Adrenal gland (tissue), 9 donors: ENCODE measurements at regions not wholly inside any gene's neighbourhood (a gene's known extent, or its start where the extent isn't known, plus 50 kb on each side); places are given as distances from the start of the nearest gene placed in this dataset.

Source experiments
- DNase-seq, 7 donors: peaks; one replicate each; pipeline ENCODE4 v3.0.0-alpha.2; 2019 to 2020
- H3K27ac ChIP-seq, 5 donors: fragments of 200-600 bp; sonication (generic) in 4 of 5; 1 replicate in 3 of 5; 2 replicates in 2 of 5; pipeline versions ENCODE4 v1.5.1 to v1.8.0; 2016 to 2020; ENCODE audit warnings: mild to moderate bottlenecking in 1 of 5
- H3K27me3 ChIP-seq: fragments of 200-600 bp; 2 replicates; pipeline ENCODE4 v1.8.0; 2021
- H3K36me3 ChIP-seq, 2 donors: fragments of 200-600 bp; replicated peaks in 1 of 2; 1 replicate in 1 of 2; 2 replicates in 1 of 2; pipeline versions ENCODE4 v1.5.1 to v1.8.0; 2018 to 2022
- H3K4me1 ChIP-seq, 2 donors: fragments of 200-600 bp; replicated peaks in 1 of 2; 1 replicate in 1 of 2; 2 replicates in 1 of 2; pipeline versions ENCODE4 v1.5.1 to v1.8.0; 2018 to 2021
- H3K4me3 ChIP-seq, 4 donors: fragments of 200-600 bp; sonication (generic) in 3 of 4; one replicate each; pipeline ENCODE4 v1.5.1; 2016 to 2018
- H3K9me3 ChIP-seq, 3 donors: fragments of 200-600 bp; sonication (generic) in 1 of 3; replicated peaks in 1 of 3; 1 replicate in 2 of 3; 2 replicates in 1 of 3; pipeline versions ENCODE4 v1.5.1 to v1.8.0; 2016 to 2021
- CTCF ChIP-seq, 6 experiments: fragments of 450-650 bp in 4 of 6; fragments of 200-600 bp in 2 of 6; sonication (generic) in 1 of 6; IDR thresholded peaks; 1 replicate in 5 of 6; 2 replicates in 1 of 6; pipeline versions ENCODE4 v1.5.1 to v1.8.0; 2016 to 2021; ENCODE audit warnings: antibody characterized with exemption in 6 of 6, mild to moderate bottlenecking in 2 of 6, moderate library complexity in 1 of 6
- POLR2A ChIP-seq, 2 donors: fragments of 450-650 bp; IDR thresholded peaks; one replicate each; pipeline ENCODE4 v1.6.1; 2017; ENCODE audit warnings: antibody characterized with exemption in 2 of 2, mild to moderate bottlenecking in 2 of 2, moderate library complexity in 1 of 2
- WGBS, 4 donors: extraction: QIAGEN DNeasy Blood & Tissue Kit in 2 of 4; methylation state at CpG; one replicate each; pipeline versions ENCODE4 v1.1.5 to v1.1.7; 2013 to 2017; 5-methylcytosine and 5-hydroxymethylcytosine counted together
- intact Hi-C, 2 donors: fragments of 100-400 bp; cut with DNase I; formaldehyde crosslinking; loops; one replicate each; pipeline versions ENCODE4 v1.14.1 to v1.15.0; 2022 to 2023
- donor health status: healthy with polysubstance abuse.
- donor health status: Bipolar disorder and iron deficiency.
- donor health status: DM: yes; HTN: yes; CAD: no.
- donor health status: DM: no; HTN: no; CAD: no.
- donor health status: DM: no; HTN: no; CAD: no.

- intact Hi-C loops: no loop called here
- no peak for DNase-seq
- Histone ChIP-seq H3K9me3 (peaks cover 0 to 5% (median 0%) of the 10 kb centered on the region in 3 donors), H3K4me3 (no peak overlapping the region), H3K36me3 (no peaks in the 10 kb centered on the region), H3K4me1 (no peaks in the 10 kb centered on the region), H3K27me3 (no peaks in the 10 kb centered on the region), H3K27ac (no peak overlapping the region)
- WGBS, 4 donors: 40 to 51% (median 42%) methylated on average over 20 to 23 of the region's 23 CpGs
- TF ChIP-seq POLR2A (IDR thresholded peaks at IDR 0.05) (no peak), CTCF (IDR thresholded peaks at IDR 0.05) (no peak)
Observed at GRCh38 chr5:4230786-4231641, 635.4 kb downstream of the IRX1 start.

GRCh38 chr5:4232084-4232483, 636.5 kb downstream of the IRX1 start:
- Histone ChIP-seq H3K4me1 (no peaks in the 10 kb centered on the region), H3K36me3 (no peaks in the 10 kb centered on the region), H3K9me3 (peaks cover 0 to 5% (median 0%) of the 10 kb centered on the region in 3 donors), H3K27ac (no peak overlapping the region), H3K27me3 (no peaks in the 10 kb centered on the region), H3K4me3 (no peak overlapping the region)
- DNase-seq: no peak
- no peak for TF ChIP-seq POLR2A (IDR thresholded peaks at IDR 0.05)
- TF ChIP-seq CTCF (IDR thresholded peaks at IDR 0.05): no peak
- intact Hi-C loops: no loop called here
- WGBS, 4 donors: 47 to 61% (median 55%) methylated on average over 1 of the region's 1 CpG

- intact Hi-C loops: no loop called here
- Histone ChIP-seq H3K27me3 (no peaks in the 10 kb centered on the region), H3K4me1 (no peaks in the 10 kb centered on the region), H3K9me3 (peaks cover 0 to 5% (median 0%) of the 10 kb centered on the region in 3 donors), H3K27ac (no peak overlapping the region), H3K36me3 (no peaks in the 10 kb centered on the region), H3K4me3 (no peak overlapping the region)
- TF ChIP-seq CTCF (IDR thresholded peaks at IDR 0.05) (no peak), POLR2A (IDR thresholded peaks at IDR 0.05) (no peak)
- 52 to 69% (median 62%) methylated on average over 5 of the region's 5 CpGs for WGBS, 4 donors
- no peak for DNase-seq
Observed at GRCh38 chr5:4233671-4234070, 638.0 kb downstream of the IRX1 start.

GRCh38 chr5:4243479-4244264, 648.0 kb downstream of the IRX1 start:
- H3K36me3 ChIP-seq: no peaks in the 10 kb centered on the region
- no peak for TF ChIP-seq CTCF (IDR thresholded peaks at IDR 0.05)
- TF ChIP-seq POLR2A (IDR thresholded peaks at IDR 0.05): no peak
- no peaks in the 10 kb centered on the region for H3K9me3 ChIP-seq
- intact Hi-C loops: no loop called here
- WGBS, 4 donors: 53 to 60% (median 56%) methylated on average over 9 of the region's 9 CpGs
- no peak overlapping the region for H3K4me3 ChIP-seq
- no peak for DNase-seq
- no peaks in the 10 kb centered on the region for H3K27me3 ChIP-seq
- no peaks in the 10 kb centered on the region for H3K4me1 ChIP-seq
- H3K27ac ChIP-seq: no peak overlapping the region
